Activated B cell treated with CpG ODN at 0.5 μM for 24 hours (primary cell): ENCODE measurements at regions not wholly inside any gene's neighbourhood (a gene's known extent, or its start where the extent isn't known, plus 50 kb on each side); places are given as distances from the start of the nearest gene placed in this dataset.
"Not testable (repeated sequence)": the region's sequence is repeated elsewhere in the genome, so short reads cannot be mapped to it uniquely, and the experiment has no call there.

Experiments used
- ATAC-seq: fragments of 200-7000 bp; cut with Tn5 transposase; one replicate; pipeline ENCODE4 v1.10.0; 2021; ENCODE audit warnings: low read depth, mild to moderate bottlenecking, moderate library complexity
- CTCF ChIA-PET: fragments of 350-600 bp; sonication (Branson Sonifier 250); formaldehyde crosslinking; loops from one replicate; lab custom pipeline; 2021; ENCODE audit warnings: antibody characterized with exemption; lab: Charles Lee
- POLR2A ChIA-PET: fragments of 350-600 bp; sonication (Branson Sonifier 250); formaldehyde crosslinking; loops from one replicate; lab custom pipeline; 2021; ENCODE audit warnings: antibody characterized with exemption; lab: Charles Lee
- DNase-seq: peaks from one replicate; pipeline ENCODE4 v3.0.0; 2022
- H3K27ac Mint-ChIP-seq: one replicate; pipeline ENCODE4 v1.8.0; 2020; ENCODE audit warnings: mixed read lengths
- H3K27me3 Mint-ChIP-seq: one replicate; pipeline ENCODE4 v1.8.0; 2021; ENCODE audit warnings: mixed read lengths
- H3K36me3 Mint-ChIP-seq: one replicate; pipeline ENCODE4 v1.8.0; 2021; ENCODE audit warnings: low read depth, mixed read lengths
- H3K4me1 Mint-ChIP-seq: one replicate; pipeline ENCODE4 v1.8.0; 2021; ENCODE audit warnings: mixed read lengths
- H3K4me3 Mint-ChIP-seq: one replicate; pipeline ENCODE4 v1.8.0; 2020; ENCODE audit warnings: mild to moderate bottlenecking, mixed read lengths
- H3K9me3 Mint-ChIP-seq: one replicate; pipeline ENCODE4 v1.8.0; 2020; ENCODE audit warnings: mixed read lengths
- intact Hi-C: fragments of 100-400 bp; cut with micrococcal nuclease; formaldehyde crosslinking; loops from one replicate; pipeline ENCODE4 v1.15.1; 2024
- TF ChIP-seq, protein P1 (sequence below): fragments of 200-600 bp; IDR thresholded peaks from one replicate; pipeline ENCODE4 v1.8.0; 2022; ENCODE audit warnings: antibody characterized with exemption, mild to moderate bottlenecking

- POLR2A ChIA-PET, H3K27me3 Mint-ChIP-seq, CTCF ChIA-PET, H3K4me3 Mint-ChIP-seq, intact Hi-C loops, H3K9me3 Mint-ChIP-seq, DNase-seq, ATAC-seq, H3K27ac Mint-ChIP-seq, H3K36me3 Mint-ChIP-seq, H3K4me1 Mint-ChIP-seq: not testable (repeated sequence)
These were observed 80.3 kb downstream of the ANXA5 start for GRCh38 chr4:121616449-121616848.

DNA sequence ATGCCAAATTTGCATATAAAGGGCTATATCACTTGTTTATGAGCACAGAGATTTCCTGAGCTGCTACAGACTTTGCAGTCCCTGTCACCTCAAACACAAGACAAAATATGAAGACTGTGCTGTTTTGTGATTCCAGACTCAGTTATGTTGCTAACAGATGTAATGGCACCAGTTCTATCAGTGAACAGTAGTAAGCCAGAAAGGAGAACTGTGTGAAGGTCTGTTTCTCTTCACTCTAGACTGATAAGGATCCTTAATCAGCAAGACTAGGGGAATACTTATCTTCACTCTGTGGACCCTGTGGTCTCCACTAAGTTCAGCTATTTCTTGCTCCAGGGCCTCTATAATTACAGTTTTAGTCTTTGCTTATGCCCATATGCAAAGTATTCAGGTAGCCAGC is 82.7 kb downstream of the ANXA5 start:
- TF ChIP-seq, protein P1, sequence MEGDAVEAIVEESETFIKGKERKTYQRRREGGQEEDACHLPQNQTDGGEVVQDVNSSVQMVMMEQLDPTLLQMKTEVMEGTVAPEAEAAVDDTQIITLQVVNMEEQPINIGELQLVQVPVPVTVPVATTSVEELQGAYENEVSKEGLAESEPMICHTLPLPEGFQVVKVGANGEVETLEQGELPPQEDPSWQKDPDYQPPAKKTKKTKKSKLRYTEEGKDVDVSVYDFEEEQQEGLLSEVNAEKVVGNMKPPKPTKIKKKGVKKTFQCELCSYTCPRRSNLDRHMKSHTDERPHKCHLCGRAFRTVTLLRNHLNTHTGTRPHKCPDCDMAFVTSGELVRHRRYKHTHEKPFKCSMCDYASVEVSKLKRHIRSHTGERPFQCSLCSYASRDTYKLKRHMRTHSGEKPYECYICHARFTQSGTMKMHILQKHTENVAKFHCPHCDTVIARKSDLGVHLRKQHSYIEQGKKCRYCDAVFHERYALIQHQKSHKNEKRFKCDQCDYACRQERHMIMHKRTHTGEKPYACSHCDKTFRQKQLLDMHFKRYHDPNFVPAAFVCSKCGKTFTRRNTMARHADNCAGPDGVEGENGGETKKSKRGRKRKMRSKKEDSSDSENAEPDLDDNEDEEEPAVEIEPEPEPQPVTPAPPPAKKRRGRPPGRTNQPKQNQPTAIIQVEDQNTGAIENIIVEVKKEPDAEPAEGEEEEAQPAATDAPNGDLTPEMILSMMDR, result no peak
- intact Hi-C loops, result no loop called here
- Mint-ChIP-seq H3K4me1 (no peaks in the 10 kb centered on the region), H3K4me3 (no peak overlapping the region), H3K9me3 (no peaks in the 10 kb centered on the region), H3K27ac (no peak overlapping the region), H3K27me3 (peaks cover 4% of the 10 kb centered on the region), H3K36me3 (no peaks in the 10 kb centered on the region)
- ATAC-seq (no peak), DNase-seq (no peak)
- POLR2A ChIA-PET, result no interaction called here
- CTCF ChIA-PET, result no interaction called here

- ChIA-PET CTCF (no interaction called here), POLR2A (no interaction called here)
- H3K27ac Mint-ChIP-seq, result no peak overlapping the region
- ATAC-seq, result no peak
- no peak for DNase-seq
- no peak overlapping the region for H3K4me3 Mint-ChIP-seq
- no peaks in the 10 kb centered on the region for H3K9me3 Mint-ChIP-seq
- intact Hi-C loops, result no loop called here
- TF ChIP-seq, protein P1, result no peak
- H3K4me1 Mint-ChIP-seq, result no peaks in the 10 kb centered on the region
- H3K36me3 Mint-ChIP-seq, result no peaks in the 10 kb centered on the region
- H3K27me3 Mint-ChIP-seq, result no peaks in the 10 kb centered on the region
These were observed 97.7 kb downstream of the ANXA5 start for GRCh38 chr4:121599049-121599448.

- Mint-ChIP-seq H3K27ac (no peak overlapping the region), H3K9me3 (no peaks in the 10 kb centered on the region), H3K36me3 (no peaks in the 10 kb centered on the region), H3K27me3 (no peaks in the 10 kb centered on the region), H3K4me1 (no peaks in the 10 kb centered on the region), H3K4me3 (no peak overlapping the region)
- TF ChIP-seq, protein P1, result no peak
- DNase-seq, result no peak
- intact Hi-C loops, result no loop called here
- no peak for ATAC-seq
- ChIA-PET POLR2A (no interaction called here), CTCF (no interaction called here)
These were observed 99.3 kb downstream of the ANXA5 start for GRCh38 chr4:121597346-121597934.

- DNase-seq (no peak), ATAC-seq (no peak)
- TF ChIP-seq, protein P1, result no peak
- H3K9me3 Mint-ChIP-seq, result no peaks in the 10 kb centered on the region
- H3K27ac Mint-ChIP-seq, result no peak overlapping the region
- H3K4me3 Mint-ChIP-seq, result no peak overlapping the region
- intact Hi-C loops, result no loop called here
- H3K4me1 Mint-ChIP-seq, result no peaks in the 10 kb centered on the region
- no peaks in the 10 kb centered on the region for H3K36me3 Mint-ChIP-seq
- peaks cover 3% of the 10 kb centered on the region for H3K27me3 Mint-ChIP-seq
- ChIA-PET POLR2A (no interaction called here), CTCF (no interaction called here)
These were observed 101.8 kb downstream of the ANXA5 start for GRCh38 chr4:121594796-121595526.
